ENCODE measurements at regions not wholly inside any gene's neighbourhood (a gene's known extent, or its start where the extent isn't known, plus 50 kb on each side); places are given as distances from the start of the nearest gene placed in this dataset.

DNA sequence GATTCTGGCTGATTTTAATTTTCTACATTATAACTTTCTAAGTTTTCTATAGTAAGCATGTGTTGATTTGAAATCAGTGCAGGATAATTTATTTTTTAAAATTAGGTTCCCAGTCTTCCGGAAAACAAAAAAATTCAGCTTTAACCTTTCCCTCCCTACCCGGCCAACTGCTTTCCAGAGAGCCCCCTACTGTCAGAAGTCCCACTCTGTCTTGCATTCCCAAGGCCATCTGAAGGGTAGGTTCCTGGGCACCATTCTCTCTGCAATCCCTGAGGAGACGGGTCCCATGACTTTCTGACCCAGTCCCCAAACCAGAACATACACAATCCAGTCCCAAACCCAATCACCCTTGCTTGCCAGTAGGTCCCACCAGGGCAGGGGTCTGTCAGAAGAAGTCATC is 200.3 kb downstream of the CYLD start:
- intact Hi-C loops (cut with DNase I), result no loop called here
- no peak for ATAC-seq

DNA sequence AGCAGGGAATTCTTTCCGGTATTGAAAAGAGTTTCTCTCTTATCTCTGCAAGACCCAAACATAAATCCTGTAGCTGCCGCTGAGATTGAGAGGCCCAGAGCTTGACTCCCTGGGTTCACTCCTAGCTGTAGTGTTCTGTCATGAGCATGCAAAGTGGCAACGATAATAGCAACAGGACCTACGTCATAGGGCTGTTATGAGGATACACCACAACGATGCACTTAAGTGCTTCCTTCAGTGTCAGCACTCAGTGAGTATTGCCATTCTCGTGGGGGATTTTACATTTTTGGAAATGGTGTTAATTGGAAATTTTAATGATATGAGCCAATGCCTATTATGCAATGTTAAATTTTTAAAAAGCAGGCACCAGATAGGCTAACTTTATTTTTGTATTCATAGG is 199.8 kb downstream of the CYLD start:
- intact Hi-C loops (cut with DNase I), result no loop called here
- ATAC-seq, result no peak
- no peak for DNase-seq (ENCODE audit: missing footprints)

More for the DNA sequence above, 200.3 kb downstream of the CYLD start:
- no peak for DNase-seq (ENCODE audit: missing footprints)

DNA sequence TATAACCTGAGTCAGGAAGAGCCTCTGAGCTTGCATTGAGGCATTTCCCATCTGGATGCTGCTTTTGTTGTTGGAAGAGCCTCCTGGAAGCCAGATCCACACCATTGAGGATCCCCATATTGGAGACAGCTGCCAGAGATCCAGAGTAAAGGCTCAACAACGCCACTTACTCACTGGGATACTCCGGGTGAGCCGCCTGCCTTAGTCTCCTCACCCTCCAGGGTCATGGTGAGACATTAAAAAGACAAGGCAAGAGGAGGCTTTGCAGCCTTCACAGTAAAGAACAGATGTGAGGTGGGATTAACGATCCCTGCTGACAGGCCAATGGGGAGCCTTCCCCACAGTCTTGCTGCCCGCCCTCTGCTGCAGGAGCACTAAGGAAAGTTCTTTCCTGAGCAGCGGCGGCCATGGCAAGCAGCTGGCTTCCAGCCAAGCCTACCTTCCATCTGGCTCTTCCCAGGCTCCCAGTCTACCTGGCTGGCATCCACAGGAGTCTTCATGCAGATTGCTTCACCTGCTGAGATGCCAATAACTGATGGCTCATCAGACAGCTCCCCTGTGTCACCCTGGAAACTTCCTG is 198.5 kb downstream of the CYLD start:
- ATAC-seq (no peak), DNase-seq (ENCODE audit: missing footprints) (no peak)
- intact Hi-C loops (cut with DNase I), result no loop called here

DNA sequence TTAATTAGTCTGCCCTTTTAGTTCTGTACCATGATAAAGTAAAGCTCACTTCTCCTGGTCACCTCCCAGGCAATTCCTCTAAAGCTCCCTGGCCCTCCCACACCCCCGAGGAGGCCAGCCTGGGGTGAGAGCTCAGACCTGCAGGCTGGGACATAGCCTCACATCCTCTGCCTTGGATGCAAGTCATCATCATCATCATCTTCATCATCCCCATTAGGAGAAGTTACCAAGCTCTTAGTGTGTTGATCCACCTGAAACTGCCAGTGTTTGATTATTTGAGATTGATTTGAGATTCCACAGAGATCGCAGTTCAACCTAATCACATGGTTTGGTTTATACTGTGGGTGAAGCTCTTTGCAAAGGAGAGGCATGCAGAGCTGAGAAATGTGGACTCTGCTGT is 197.5 kb downstream of the CYLD start:
- intact Hi-C loops (cut with DNase I), result no loop called here
- no peak for ATAC-seq
- DNase-seq (ENCODE audit: missing footprints), result no peak

DNA sequence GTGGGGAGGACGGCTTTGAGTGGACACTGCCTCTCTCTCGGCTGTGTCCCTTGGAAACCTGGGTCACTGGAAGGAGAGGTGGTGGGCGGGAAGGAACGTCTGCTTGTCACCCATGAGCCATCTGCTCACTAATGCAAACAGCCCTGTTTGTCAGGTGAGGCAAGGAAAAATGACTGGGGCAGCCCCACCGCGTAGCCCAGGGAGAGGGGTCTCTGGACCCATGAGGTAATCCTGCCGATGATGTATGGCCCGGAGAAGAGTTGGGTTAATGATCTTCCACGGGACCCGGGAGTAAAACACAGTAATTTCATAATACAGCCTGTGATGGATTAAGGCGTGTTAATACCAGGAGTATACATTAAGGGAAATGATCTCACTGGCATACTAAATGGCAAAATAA is 197.0 kb downstream of the CYLD start:
- ATAC-seq (no peak), DNase-seq (ENCODE audit: missing footprints) (no peak)
- intact Hi-C loops (cut with DNase I), result no loop called here

DNA sequence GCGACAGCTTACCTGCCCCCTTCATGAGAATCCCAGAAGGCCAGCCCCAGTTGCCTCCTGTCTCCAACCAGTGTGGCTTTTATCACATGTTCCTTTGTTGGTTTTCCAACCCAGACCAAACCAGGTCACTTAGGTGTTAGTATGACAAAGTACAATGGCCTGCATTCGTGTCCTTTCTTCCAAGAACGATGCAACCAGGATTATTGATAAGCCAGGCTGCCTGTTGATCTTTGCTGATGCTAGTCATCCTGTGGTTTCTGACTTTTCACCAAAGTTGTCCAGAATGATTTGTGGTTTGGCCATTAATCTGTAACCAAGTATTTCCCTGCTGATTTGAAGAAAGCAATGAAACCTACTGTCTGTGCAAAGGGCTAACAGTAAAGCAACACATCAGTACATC is 191.4 kb downstream of the CYLD start:
- intact Hi-C loops (cut with DNase I), result no loop called here
- DNase-seq (ENCODE audit: missing footprints) (no peak), ATAC-seq (no peak)

DNA sequence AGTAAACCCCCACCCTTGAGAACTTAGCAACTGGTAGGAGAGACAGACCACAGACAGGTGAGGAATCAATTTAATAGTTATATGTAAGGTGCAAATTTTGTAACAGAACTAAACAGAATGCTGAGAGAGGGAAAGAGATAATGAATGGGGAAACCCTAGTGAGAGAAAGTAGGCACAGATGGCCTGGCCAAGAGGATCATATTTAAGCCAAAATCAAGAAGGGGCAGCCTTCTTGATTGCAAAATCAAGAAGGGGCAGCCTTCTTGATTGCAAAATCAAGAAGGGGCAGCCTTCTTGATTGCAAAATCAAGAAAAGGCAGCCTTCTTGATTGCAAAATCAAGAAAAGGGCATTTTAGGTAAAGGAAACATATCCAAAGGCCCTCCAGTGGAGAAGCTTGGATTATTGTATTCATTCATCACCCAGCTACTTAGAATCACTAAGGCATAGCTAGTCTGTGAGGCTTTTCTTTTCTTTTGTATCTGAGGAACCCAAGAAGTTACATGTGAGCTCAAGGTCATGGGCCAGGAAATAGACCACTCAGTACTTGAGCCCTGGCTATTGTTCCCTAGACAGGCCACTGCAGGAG is 190.6 kb downstream of the CYLD start:
- DNase-seq (ENCODE audit: missing footprints), result no peak
- intact Hi-C loops (cut with DNase I), result no loop called here
- no peak for ATAC-seq

DNA sequence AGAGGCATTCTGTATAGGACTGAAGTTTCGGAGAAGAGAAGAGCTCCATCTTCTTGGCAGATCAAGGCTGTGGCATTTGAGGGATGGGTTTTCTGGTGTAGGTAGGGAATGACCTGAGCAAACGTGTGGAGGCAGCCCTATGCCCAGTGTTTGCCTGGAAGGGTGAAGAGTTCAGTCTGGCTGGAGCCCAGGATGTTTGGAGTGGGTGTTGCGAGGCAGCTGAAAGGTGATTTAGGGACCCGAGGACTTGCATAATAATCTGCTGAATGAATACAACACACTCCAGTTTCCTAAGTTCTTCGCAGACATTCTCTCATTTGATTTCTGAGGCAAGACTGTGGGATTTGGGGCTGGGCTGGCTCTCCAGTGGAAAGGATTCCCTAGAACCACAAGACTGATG is 186.2 kb downstream of the CYLD start:
- ATAC-seq (no peak), DNase-seq (ENCODE audit: missing footprints) (no peak)
- intact Hi-C loops (cut with DNase I), result no loop called here

DNA sequence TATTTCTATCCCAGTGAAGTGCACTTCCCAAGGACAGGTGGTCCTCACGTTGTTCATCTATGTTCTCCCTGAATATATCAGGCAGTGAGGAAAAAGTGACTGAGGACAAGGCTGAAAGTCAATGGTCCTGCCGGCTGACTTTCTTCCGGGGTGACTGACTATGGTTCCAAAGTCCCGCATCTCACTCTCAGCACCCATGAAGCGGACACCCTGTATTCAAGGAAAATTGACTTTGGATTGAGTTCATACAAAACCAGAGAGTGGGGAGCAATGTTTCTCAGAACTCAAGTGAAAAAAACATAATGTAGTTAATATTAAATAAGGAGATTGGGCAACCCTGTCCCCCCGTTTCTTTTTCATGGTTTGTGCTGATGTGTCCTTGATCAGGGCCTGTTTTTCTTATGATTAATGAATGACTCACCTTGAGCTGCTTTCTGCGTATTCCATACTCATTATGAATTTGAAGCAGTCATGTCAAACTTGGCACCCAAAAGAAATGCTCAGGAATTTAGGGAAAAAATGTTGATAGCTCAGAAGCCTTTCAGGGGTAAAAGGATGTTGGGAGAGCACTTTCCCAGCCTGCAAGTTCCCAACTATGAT is 184.0 kb downstream of the CYLD start:
- ATAC-seq (no peak), DNase-seq (ENCODE audit: missing footprints) (no peak)
- intact Hi-C loops (cut with DNase I), result no loop called here

DNA sequence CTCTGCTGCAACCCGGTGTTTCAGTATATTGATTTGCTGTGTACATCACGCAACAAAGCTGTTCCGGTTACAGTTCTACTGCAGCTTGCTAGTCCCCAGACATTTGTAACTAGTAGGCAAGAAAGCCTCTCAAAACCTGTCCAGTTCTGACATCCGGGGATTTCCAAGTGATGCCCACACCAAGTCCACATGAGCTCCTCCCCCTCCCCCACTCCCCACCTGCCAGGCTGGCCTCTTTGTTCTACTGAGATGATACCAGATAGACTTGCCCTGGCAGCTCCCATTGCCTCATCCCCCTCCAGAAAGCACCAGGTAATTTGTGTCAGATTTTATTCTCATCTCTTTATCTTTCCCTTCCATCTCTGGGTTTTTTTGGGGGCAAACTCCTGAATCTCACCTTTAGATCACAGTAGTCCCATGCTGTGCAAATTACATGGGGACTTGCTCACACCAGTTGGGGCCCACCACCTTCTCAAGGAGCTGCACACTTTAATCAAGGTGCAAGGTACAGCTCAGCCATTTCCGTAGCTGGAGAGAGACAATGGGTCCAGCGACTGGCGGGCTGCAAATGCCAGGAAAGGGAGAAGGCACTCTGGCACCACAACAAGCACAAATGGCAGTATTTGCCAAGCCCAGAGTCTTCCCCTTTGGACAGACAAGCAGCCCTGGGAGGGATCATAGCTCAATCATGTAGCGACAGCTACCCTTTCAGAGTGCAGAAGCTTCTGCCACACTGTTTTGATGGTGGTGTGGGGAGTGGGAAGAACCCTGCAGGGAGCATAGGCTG is 183.1 kb downstream of the CYLD start:
- no peak for DNase-seq (ENCODE audit: missing footprints)
- no peak for ATAC-seq
- intact Hi-C loops (cut with DNase I), result no loop called here

DNA sequence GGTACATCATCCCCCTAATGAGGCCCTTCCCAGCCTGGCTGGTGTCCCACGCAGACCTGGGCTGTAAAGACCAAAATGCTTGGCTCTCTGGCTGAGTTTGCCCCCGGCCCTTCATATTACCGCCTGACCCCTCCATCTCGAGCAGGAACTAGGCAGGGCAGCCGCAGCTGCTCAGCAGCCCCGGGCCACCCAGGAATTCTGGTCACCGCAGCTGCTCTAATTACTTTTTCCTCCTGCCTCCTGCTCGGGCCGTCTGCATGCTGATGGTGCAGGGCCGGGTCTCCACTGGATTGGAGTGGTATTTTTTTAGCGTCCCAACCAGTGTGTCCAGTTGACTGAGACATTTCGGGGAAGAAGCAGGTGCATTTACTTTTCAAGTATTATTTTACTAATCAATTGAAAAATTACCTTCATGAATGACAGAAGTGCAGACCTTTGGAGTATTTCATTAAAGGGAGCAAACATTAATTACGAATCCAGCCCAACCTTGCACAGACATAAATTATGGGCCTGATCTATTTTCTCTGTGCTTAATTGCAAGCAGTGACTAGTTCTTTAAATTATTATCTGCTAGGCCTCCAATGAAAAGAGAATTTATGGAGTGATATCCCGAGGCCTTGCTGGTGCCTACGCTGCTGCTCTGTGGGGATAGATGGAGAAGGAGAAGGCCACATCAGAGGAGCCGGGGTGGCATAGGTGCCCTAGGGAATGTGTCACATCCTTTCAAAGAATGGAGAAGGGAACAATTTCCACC is 176.2 kb downstream of the CYLD start:
- ATAC-seq, result no peak
- intact Hi-C loops (cut with DNase I), result no loop called here
- DNase-seq (ENCODE audit: missing footprints), result no peak

DNA sequence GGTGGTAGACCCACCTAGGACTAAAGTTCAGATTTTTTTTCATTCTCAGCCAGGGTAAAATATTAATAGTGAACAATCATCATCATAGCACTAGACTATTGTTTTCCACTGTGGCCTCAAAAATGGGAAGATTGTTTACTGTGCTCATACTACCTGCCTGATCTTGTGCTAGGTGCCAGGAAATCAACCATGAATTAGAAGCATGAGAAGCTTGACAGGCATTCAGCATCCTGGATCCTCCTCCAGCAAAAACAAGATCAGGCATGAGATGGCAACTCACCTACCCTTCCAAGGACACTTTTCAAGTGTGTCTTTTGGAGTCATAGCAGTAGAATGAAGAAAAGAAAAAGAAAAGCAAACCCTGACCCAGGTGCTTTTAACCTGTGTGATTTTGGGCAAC is 174.2 kb downstream of the CYLD start:
- DNase-seq (ENCODE audit: missing footprints) (no peak), ATAC-seq (no peak)
- intact Hi-C loops (cut with DNase I), result no loop called here

DNA sequence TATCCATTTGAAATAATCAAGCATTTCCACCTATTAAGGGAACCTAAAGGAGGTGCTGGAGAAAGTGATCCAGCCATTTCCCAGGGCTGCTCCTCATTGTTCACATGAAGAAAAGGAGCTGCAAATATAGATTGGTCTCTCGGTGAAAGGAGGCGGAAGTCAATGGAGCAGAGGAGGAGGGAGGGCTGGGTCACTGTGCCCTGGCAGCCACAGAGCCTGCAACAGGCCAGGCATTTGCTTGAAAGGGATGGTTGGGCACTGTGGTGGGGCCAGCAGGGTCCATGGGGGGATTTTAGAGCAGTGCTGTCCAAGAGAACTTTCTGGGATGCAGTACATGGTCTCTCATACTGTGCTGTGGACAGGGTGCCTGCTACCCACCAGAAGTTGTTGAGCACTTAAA is 173.2 kb downstream of the CYLD start:
- no peak for ATAC-seq

DNA sequence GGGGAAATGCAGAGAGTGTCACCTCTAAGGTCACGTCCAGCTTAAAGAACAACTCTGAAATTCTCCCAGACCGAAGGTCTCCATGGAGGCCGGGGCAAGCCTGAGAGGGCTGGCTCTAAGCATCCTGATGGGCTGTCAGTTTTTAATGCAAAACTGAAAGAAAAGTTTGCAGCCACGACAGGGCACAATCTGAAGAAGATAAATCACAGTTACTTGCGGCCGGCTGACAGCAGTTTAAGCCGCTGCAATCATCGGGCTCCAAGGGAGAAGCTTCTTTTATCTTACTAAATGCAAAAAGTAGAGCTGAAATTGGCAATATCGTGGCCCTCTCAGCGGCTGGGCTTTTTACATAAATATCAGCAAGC is 168.8 kb downstream of the CYLD start:
- intact Hi-C loops (cut with DNase I), result no loop called here
- ATAC-seq (no peak), DNase-seq (ENCODE audit: missing footprints) (no peak)

More for the DNA sequence above, 173.2 kb downstream of the CYLD start:
- no peak for DNase-seq (ENCODE audit: missing footprints)
- intact Hi-C loops (cut with DNase I), result no loop called here

DNA sequence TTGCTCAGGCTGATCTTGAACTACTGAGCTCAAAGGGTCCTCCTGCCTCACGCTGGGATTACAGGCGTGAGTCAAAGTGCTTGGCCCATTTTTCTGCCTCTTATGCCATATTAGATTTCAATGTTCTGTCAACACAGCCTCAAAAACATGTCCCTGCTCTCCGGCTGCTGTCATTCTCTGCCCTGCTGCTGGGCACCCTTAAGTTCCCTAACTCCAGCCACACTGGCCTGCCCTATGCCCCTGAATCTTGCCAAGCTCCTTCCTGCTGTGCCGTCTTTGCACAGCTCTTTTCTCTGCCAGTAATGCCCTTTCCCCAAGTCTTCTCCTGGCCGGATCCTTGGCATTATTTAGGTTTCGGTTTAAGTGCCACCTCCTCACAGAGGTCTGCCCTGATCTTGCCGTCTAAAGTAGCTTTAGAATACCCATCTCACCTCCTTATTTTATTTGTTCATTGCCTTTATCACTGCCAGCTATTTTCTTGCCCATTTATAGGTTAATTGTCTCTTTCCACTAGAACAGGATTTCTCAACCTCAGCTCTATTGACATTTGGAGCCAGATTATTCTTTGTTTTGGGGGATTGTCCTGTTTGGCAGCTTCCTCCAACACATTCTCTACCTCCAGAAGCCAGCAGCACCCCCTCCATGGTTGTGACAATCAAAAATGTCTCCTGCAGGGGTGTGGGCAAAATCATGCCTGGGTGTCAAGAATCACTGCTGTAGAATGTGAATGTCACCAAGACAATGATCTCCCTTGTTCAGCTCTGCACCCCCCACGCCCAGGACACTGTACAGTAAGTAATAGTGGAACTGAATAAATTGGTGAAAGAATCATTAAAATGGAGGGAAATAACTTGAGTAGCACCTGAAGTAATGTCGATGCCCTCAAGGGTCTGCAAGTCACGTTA is 168.2 kb downstream of the CYLD start:
- no peak for ATAC-seq

DNA sequence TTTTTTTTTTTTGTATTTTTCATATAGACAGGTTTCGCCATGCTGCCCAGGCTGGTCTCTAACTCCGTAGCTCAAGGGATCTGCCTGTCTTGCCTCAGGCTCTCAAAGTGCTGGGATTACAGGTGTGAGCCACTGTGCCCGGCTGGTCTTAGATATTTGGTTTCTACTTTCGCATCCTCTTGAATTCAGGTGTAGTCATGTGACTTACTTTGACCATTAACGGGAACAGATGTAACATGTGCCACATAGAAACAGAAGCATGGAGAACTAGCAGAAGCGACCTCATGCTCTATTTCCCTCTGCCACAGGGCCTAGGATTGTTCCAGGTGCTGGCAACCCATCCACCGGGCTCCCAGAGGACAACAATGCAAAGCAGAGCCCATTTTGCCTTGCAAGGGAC is 166.6 kb downstream of the CYLD start:
- intact Hi-C loops (cut with DNase I), result no loop called here
- DNase-seq (ENCODE audit: missing footprints) (no peak), ATAC-seq (no peak)

More for the DNA sequence above, 168.2 kb downstream of the CYLD start:
- intact Hi-C loops (cut with DNase I), result no loop called here
- DNase-seq (ENCODE audit: missing footprints), result no peak

DNA sequence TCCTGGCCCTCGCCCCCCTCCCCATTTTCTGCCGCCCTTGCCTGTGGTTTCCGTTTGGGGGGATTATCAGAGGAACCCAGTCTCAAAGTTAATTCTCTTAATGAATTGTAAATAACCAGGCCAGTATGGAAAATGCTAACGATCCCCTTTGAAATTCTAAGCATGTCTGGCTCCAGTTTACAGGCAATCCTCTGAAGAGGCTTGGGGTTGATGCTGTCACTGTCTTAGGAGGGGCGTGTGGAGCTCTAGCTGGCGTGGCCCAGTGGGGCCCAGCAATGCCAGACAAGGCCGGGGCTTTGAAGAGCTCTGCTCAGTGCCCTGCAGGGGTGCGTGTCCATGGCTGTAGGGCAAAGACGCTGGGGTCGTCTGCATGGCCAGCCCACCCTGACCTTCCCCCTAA is 164.6 kb downstream of the CYLD start:
- intact Hi-C loops (cut with DNase I), result no loop called here
- no peak for DNase-seq (ENCODE audit: missing footprints)
- ATAC-seq, result no peak

DNA sequence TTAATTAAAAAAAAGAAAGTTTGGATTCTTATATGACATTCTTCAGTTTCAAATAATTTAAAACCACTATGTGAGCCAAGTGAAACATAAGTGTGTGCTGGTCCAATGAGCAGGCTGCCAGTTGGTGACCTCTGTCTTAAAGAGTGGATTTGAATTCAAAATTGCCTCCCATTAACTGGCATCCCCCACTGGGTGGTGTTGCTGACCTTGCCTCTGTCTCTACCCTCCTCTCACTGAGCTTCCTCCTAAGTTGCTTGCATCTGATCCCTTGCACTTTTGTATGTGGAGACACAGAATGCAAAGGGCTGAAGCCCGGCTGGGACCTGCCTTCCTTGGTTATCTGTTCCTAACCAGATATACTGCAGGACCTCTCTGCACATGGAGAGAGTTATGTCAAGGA is 160.6 kb downstream of the CYLD start:
- DNase-seq (ENCODE audit: missing footprints), result no peak
- ATAC-seq, result no peak
- intact Hi-C loops (cut with DNase I), result no loop called here

DNA sequence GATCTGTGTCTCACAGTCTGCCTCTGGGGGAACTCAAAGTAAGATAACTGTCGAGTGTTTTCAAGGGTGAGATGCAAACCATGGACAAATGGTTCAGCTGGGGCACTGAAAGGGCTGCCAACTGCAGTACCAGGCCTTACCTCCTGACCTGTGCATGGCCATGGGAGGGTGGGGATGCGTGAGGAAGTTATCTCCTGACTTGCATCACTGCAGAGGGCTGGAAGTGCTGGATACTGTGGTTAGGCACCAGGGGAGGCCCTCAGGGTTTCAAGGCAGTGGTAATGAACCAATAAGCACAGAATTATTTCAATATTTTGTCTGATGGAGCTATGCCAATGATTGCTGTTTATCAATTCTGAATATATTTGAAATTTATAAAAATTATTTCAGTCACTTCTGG is 159.2 kb downstream of the CYLD start:
- ATAC-seq (no peak), DNase-seq (ENCODE audit: missing footprints) (no peak)
- intact Hi-C loops (cut with DNase I), result no loop called here

Measured in Right ventricle myocardium inferior (tissue), 1 donor.